H9 (cell line): ENCODE measurements at regions not wholly inside any gene's neighbourhood (a gene's known extent, or its start where the extent isn't known, plus 50 kb on each side); places are given as distances from the start of the nearest gene placed in this dataset.

Experiments
- DNase-seq: peaks from one replicate; pipeline ENCODE4 v3.0.0-alpha.2; 2017
- H2AFZ ChIP-seq: one replicate; pipeline ENCODE4 v1.6.1; 2013; ENCODE audit warnings: mild to moderate bottlenecking, low read length, control low read depth, moderate library complexity
- H2AK5ac ChIP-seq: 2 replicates; pipeline ENCODE4 v1.6.1; 2013; ENCODE audit warnings: low read length, control low read depth, mixed read lengths; ENCODE audit not compliant: insufficient read length
- H2BK120ac ChIP-seq: one replicate; pipeline ENCODE4 v1.6.1; 2013; ENCODE audit warnings: low read depth, mild to moderate bottlenecking, low read length, control low read depth, inconsistent platforms; ENCODE audit not compliant: poor library complexity, severe bottlenecking
- H2BK12ac ChIP-seq: 2 replicates; pipeline ENCODE4 v1.6.1; 2013; ENCODE audit warnings: low read length, control low read depth, mixed read lengths, low read depth; ENCODE audit not compliant: insufficient read length
- H2BK15ac ChIP-seq: 2 replicates; pipeline ENCODE4 v1.6.1; 2013; ENCODE audit warnings: low read depth, low read length, control low read depth
- H2BK20ac ChIP-seq: one replicate; pipeline ENCODE4 v1.6.1; 2013; ENCODE audit warnings: low read depth, mild to moderate bottlenecking, low read length, control low read depth, inconsistent platforms; ENCODE audit not compliant: poor library complexity, severe bottlenecking
- H2BK5ac ChIP-seq: 2 replicates; pipeline ENCODE4 v1.6.1; 2013; ENCODE audit warnings: low read length, control low read depth, mixed read lengths; ENCODE audit not compliant: insufficient read length
- H3K14ac ChIP-seq: 2 replicates; pipeline ENCODE4 v1.6.1; 2013; ENCODE audit warnings: low read length, control low read depth; ENCODE audit not compliant: insufficient read depth
- H3K18ac ChIP-seq: 2 replicates; pipeline ENCODE4 v1.6.1; 2013; ENCODE audit warnings: low read depth, mild to moderate bottlenecking, mixed read lengths, low read length, control low read depth; ENCODE audit not compliant: insufficient read length
- H3K23ac ChIP-seq: 2 replicates; pipeline ENCODE4 v1.6.1; 2013; ENCODE audit warnings: low read length, control low read depth, mixed read lengths, low read depth; ENCODE audit not compliant: insufficient read length
- H3K23me2 ChIP-seq: 2 replicates; pipeline ENCODE4 v1.6.1; 2013; ENCODE audit warnings: low read depth, mild to moderate bottlenecking, mixed read lengths, low read length, control low read depth; ENCODE audit not compliant: insufficient read length, poor library complexity, severe bottlenecking
- H3K27ac ChIP-seq: 2 replicates; pipeline ENCODE4 v1.5.1; 2013; ENCODE audit warnings: low read length, control low read depth, mixed read lengths, low read depth; ENCODE audit not compliant: insufficient read length
- H3K27me3 ChIP-seq: 2 replicates; pipeline ENCODE4 v1.6.1; 2013; ENCODE audit warnings: low read length, control low read depth, inconsistent platforms; ENCODE audit not compliant: insufficient read depth
- H3K4ac ChIP-seq: 2 replicates; pipeline ENCODE4 v1.6.1; 2013; ENCODE audit warnings: low read depth, mild to moderate bottlenecking, control low read depth, inconsistent platforms, low read length, moderate library complexity
- H3K4me1 ChIP-seq: 2 replicates; pipeline ENCODE4 v1.6.1; 2013; ENCODE audit warnings: low read length, control low read depth, inconsistent platforms; ENCODE audit not compliant: insufficient read depth
- H3K4me2 ChIP-seq: 2 replicates; pipeline ENCODE4 v1.6.1; 2013; ENCODE audit warnings: low read length, control low read depth, mixed read lengths; ENCODE audit not compliant: insufficient read length, insufficient read depth
- H3K56ac ChIP-seq: 2 replicates; pipeline ENCODE4 v1.6.1; 2013; ENCODE audit warnings: low read depth, mild to moderate bottlenecking, mixed read lengths, low read length, control low read depth; ENCODE audit not compliant: insufficient read length
- H3K79me1 ChIP-seq: 2 replicates; pipeline ENCODE4 v1.6.1; 2013; ENCODE audit warnings: low read depth, mild to moderate bottlenecking, moderate library complexity, low read length, control low read depth, inconsistent platforms; ENCODE audit not compliant: insufficient read depth, poor library complexity, severe bottlenecking
- H3K79me2 ChIP-seq: 2 replicates; pipeline ENCODE4 v1.6.1; 2013; ENCODE audit warnings: low read length, control low read depth, inconsistent platforms; ENCODE audit not compliant: insufficient read depth
- H3K9ac ChIP-seq: 2 replicates; pipeline ENCODE4 v1.6.1; 2013; ENCODE audit warnings: low read length, control low read depth, mixed read lengths; ENCODE audit not compliant: insufficient read length; ENCODE audit errors: extremely low read depth
- H3K9me3 ChIP-seq: one replicate; pipeline ENCODE4 v1.6.1; 2013; ENCODE audit warnings: low read depth, low read length, inconsistent platforms; ENCODE audit not compliant: control insufficient read depth
- H3T11ph ChIP-seq: one replicate; pipeline ENCODE4 v1.6.1; 2013; ENCODE audit warnings: mild to moderate bottlenecking, low read length, control low read depth, inconsistent platforms
- H4K20me1 ChIP-seq: one replicate; pipeline ENCODE4 v1.6.1; 2013; ENCODE audit not compliant: control insufficient read depth, insufficient read length, insufficient read depth
- H4K5ac ChIP-seq: 2 replicates; pipeline ENCODE4 v1.6.1; 2013; ENCODE audit warnings: low read depth, mild to moderate bottlenecking, mixed read lengths, low read length, control low read depth; ENCODE audit not compliant: insufficient read length
- H4K8ac ChIP-seq: replicated peaks from 2 replicates; pipeline ENCODE4 v1.6.1; 2013; ENCODE audit warnings: low read length, control low read depth, mixed read lengths, low read depth; ENCODE audit not compliant: insufficient read length
- H4K91ac ChIP-seq: 2 replicates; pipeline ENCODE4 v1.6.1; 2013; ENCODE audit warnings: low read depth, mild to moderate bottlenecking, moderate library complexity, mixed read lengths, low read length, control low read depth; ENCODE audit not compliant: insufficient read length
- H3K27ac Mint-ChIP-seq, 3 experiments: 2 replicates in 2 of 3; 3 replicates in 1 of 3; pipeline ENCODE4 v1.8.0; 2020 to 2021; ENCODE audit warnings: mixed read lengths in 3 of 3, mild to moderate bottlenecking in 1 of 3, moderate library complexity in 1 of 3
- H3K27me3 Mint-ChIP-seq: 2 replicates; pipeline ENCODE4 v1.8.0; 2021; ENCODE audit warnings: low read depth, mild to moderate bottlenecking, moderate library complexity, mixed read lengths
- H3K36me3 Mint-ChIP-seq, 3 experiments: 2 replicates in 2 of 3; 3 replicates in 1 of 3; pipeline ENCODE4 v1.8.0; 2020 to 2021; ENCODE audit warnings: low read depth in 3 of 3, mixed read lengths in 3 of 3; ENCODE audit not compliant: insufficient read depth in 1 of 3
- H3K4me1 Mint-ChIP-seq, 2 experiments: 2 replicates each; pipeline ENCODE4 v1.8.0; 2020; ENCODE audit warnings: mixed read lengths in 2 of 2
- H3K4me3 Mint-ChIP-seq, 2 experiments: 2 replicates in 1 of 2; 3 replicates in 1 of 2; pipeline ENCODE4 v1.8.0; 2020 to 2021; ENCODE audit warnings: mild to moderate bottlenecking in 2 of 2, mixed read lengths in 2 of 2, moderate library complexity in 1 of 2
- H3K9me3 Mint-ChIP-seq, 2 experiments: 2 replicates in 1 of 2; 3 replicates in 1 of 2; pipeline ENCODE4 v1.8.0; 2020; ENCODE audit warnings: mild to moderate bottlenecking in 2 of 2, mixed read lengths in 2 of 2, moderate library complexity in 1 of 2
- CTCF ChIP-seq: fragments of 200-600 bp; sonication (generic); conservative IDR thresholded peaks from 3 replicates; pipeline ENCODE4 v1.8.0; 2021; ENCODE audit warnings: antibody characterized with exemption, mild to moderate bottlenecking

DNA sequence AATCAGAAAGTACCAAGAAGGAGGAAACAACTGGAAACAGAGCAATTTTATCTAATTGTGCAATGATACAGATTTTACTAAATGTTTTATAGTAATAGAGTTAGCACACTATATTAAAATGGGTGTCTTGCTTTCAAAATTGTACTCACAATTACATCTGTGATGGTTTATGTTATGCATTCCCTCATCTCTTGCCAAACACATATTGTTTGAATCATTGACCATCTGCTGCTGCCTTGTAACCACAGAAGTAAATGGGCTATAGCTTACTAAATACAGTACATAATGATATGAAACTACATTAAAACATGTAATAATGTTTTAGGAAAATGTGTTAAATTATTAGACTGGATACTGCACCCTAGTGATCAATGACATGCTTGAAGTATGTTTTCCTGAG is 158.1 kb downstream of the SLC25A46 start:
- Histone ChIP-seq H3K27me3 (no peaks in the 10 kb centered on the region), H2BK15ac (no peak overlapping the region), H4K91ac (no peak overlapping the region), H3K9me3 (no peaks in the 10 kb centered on the region), H3K23me2 (no peaks in the 10 kb centered on the region), H2BK5ac (no peak overlapping the region), H3K79me2 (no peaks in the 10 kb centered on the region), H3K18ac (no peak overlapping the region), H4K5ac (no peak overlapping the region), H3T11ph (no peak overlapping the region), H3K4me2 (no peak overlapping the region), H2BK120ac (no peak overlapping the region), H2AFZ (no peak overlapping the region), H3K23ac (no peak overlapping the region), H3K56ac (no peak overlapping the region), H2AK5ac (no peak overlapping the region), H3K14ac (no peak overlapping the region), H3K27ac (no peak overlapping the region), H3K4ac (no peak overlapping the region), H3K4me1 (no peaks in the 10 kb centered on the region), H2BK12ac (no peak overlapping the region), H3K9ac (no peak overlapping the region), H4K20me1 (no peaks in the 10 kb centered on the region), H4K8ac (no peak overlapping the region), H2BK20ac (no peak overlapping the region), H3K79me1 (no peaks in the 10 kb centered on the region)
- Mint-ChIP-seq H3K27ac (no peak overlapping the region), H3K4me3 (no peak overlapping the region), H3K36me3 (no peaks in the 10 kb centered on the region), H3K9me3 (peaks cover 0 to 3% of the 10 kb centered on the region in 2 experiments; a peak in 1 of 5 replicates), H3K4me1 (peaks cover 17 to 23% of the 10 kb centered on the region in 2 experiments), H3K27me3 (no peaks in the 10 kb centered on the region)
- DNase-seq, result no peak
- TF ChIP-seq CTCF, result no peak
